ENCODE measurements at regions not wholly inside any gene's neighbourhood (a gene's known extent, or its start where the extent isn't known, plus 50 kb on each side); places are given as distances from the start of the nearest gene placed in this dataset.

DNA sequence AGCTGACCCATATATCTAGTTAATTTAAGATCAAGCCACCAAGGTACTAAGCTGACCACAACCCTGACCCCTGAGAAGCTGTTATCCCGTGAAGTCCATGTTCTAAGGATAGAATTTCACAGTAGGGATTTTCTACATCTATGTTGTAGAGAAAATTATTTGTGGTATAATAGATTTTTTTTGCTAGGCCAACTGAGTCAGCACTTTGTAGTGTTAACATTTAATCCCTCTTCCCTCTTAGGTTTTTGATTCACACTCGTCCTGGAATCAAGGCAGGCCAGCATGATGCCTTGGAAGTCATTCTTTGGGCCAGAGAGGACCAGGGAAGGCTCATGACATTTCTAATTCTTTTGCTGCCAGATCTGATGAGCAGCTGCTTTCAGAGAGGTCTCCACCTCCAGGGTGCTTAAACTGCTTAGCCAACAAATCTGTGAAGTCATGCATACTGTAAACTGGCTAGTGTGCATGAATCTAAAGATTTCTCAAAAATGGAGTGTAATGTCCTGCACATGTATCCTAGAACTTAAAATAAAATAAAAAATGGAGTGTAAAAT lies 102.5 kb downstream of the RBM43 start:
- Histone ChIP-seq H3K27ac (ENCODE audit: low read depth, low read length) (no peak overlapping the region), H3K27me3 (ENCODE audit: insufficient read depth, low read length) (0 out of 2 replicates have a peak, but pooled peaks cover 7% of the 10 kb centered on the region), H3K9me2 (ENCODE audit: insufficient read depth) (no peaks in the 10 kb centered on the region), H3K4me3 (replicated peaks in 1 of 2; ENCODE audit: low read depth in 1 of 2, low read length in 2 of 2) (no peak overlapping the region), H3K79me2 (ENCODE audit: insufficient read depth, low read length) (no peaks in the 10 kb centered on the region), H4K20me1 (ENCODE audit: insufficient read depth) (no peaks in the 10 kb centered on the region), H2AFZ (ENCODE audit: low read depth, low read length, poor library complexity, severe bottlenecking) (no peak overlapping the region), H3K9me3 (ENCODE audit: control insufficient read depth in 1 of 2, insufficient read depth in 1 of 2, low read depth in 1 of 2, low read length in 2 of 2) (no peaks in the 10 kb centered on the region), H3K4me1 (ENCODE audit: control insufficient read depth in 1 of 2, insufficient read depth in 2 of 2, low read length in 2 of 2) (no peaks in the 10 kb centered on the region), H3K4me2 (ENCODE audit: low read length) (no peak overlapping the region), H3K9ac (ENCODE audit: low read length) (no peak overlapping the region), H3K36me3 (ENCODE audit: control insufficient read depth in 1 of 2, insufficient read depth in 2 of 2, low read length in 2 of 2) (no peaks in the 10 kb centered on the region)
- BruUV-seq (replicated peaks), result no TSS peak
- no peak for ATAC-seq
- ChIA-PET RAD21 (ENCODE audit: low non-redundant PET in 1 of 2, low total read pairs in 2 of 2, uncharacterized antibody in 2 of 2, unreplicated experiment in 2 of 2) (no interaction called here), CTCF (no interaction called here), POLR2A (no interaction called here)
- TF ChIP-seq SP1 (IDR thresholded peaks at IDR 0.05; ENCODE audit: low read depth), result no peak
- no peak for TF ChIP-seq ZNF274 (IDR thresholded peaks at IDR 0.05; ENCODE audit: low read depth, low read length)
- TF ChIP-seq ELF1 (IDR thresholded peaks at IDR 0.05; ENCODE audit: borderline replicate concordance, low read depth), result no peak
- TF ChIP-seq, protein P1, sequence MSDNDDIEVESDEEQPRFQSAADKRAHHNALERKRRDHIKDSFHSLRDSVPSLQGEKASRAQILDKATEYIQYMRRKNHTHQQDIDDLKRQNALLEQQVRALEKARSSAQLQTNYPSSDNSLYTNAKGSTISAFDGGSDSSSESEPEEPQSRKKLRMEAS (IDR thresholded peaks at IDR 0.05), result no peak
- no peak for TF ChIP-seq ZFX (IDR thresholded peaks at IDR 0.05)
- TF ChIP-seq, protein P2, sequence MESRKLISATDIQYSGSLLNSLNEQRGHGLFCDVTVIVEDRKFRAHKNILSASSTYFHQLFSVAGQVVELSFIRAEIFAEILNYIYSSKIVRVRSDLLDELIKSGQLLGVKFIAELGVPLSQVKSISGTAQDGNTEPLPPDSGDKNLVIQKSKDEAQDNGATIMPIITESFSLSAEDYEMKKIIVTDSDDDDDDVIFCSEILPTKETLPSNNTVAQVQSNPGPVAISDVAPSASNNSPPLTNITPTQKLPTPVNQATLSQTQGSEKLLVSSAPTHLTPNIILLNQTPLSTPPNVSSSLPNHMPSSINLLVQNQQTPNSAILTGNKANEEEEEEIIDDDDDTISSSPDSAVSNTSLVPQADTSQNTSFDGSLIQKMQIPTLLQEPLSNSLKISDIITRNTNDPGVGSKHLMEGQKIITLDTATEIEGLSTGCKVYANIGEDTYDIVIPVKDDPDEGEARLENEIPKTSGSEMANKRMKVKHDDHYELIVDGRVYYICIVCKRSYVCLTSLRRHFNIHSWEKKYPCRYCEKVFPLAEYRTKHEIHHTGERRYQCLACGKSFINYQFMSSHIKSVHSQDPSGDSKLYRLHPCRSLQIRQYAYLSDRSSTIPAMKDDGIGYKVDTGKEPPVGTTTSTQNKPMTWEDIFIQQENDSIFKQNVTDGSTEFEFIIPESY (IDR thresholded peaks at IDR 0.05; ENCODE audit: extremely low read depth, insufficient replicate concordance, low read length), result no peak
- TF ChIP-seq YY1 (IDR thresholded peaks at IDR 0.05; ENCODE audit: extremely low read depth, insufficient replicate concordance, low read depth, low read length), result no peak
- DNase-seq (ENCODE audit: low read depth, low spot score), result no peak
- intact Hi-C loops (cut with micrococcal nuclease), result no loop called here
